ENCODE measurements at regions not wholly inside any gene's neighbourhood (a gene's known extent, or its start where the extent isn't known, plus 50 kb on each side); places are given as distances from the start of the nearest gene placed in this dataset.

DNA sequence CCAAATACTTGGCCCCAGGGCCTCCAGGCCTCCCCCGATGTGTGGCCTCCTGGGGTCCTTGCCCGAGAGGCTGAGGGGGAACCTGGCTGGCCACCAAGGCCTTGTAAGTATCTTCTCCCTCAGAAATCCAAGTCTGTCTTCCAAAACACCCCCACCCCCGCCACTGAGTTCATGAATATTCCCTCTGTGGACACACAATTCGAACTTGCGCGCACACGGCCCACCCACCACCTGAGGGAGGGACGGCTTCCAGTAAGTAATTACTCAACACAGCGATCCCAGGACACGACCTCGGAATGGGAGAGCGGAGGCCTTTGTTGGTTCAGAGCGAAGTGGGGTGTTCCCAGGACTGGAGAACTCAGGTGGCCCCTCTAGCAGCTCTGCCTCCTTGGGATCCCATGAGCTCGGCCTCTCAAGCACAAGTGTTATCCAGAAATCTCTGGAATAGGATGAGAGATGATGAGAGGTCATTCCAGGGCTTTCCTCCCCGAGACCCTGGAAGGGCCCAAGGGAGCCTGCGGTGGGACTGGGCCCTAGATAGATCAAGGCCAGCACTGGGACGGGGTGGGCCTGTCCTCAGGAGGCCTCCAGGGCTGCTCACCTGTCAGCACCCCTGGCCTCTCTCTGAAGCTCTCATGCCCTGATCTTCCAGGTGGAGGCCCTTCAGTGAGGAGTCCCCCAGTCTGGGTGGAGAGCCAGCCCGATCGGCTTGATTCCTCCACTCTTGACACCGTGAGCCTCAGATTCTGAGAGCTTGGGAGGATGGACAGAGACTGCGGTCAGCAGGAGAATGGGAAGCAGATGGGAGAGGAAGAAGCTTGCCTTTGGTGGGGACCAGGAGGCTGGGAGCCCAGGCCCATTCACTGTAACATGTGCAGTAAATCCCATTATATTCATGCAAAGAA lies 219.0 kb upstream of the RTL1 start:
- TF ChIP-seq, protein P1, sequence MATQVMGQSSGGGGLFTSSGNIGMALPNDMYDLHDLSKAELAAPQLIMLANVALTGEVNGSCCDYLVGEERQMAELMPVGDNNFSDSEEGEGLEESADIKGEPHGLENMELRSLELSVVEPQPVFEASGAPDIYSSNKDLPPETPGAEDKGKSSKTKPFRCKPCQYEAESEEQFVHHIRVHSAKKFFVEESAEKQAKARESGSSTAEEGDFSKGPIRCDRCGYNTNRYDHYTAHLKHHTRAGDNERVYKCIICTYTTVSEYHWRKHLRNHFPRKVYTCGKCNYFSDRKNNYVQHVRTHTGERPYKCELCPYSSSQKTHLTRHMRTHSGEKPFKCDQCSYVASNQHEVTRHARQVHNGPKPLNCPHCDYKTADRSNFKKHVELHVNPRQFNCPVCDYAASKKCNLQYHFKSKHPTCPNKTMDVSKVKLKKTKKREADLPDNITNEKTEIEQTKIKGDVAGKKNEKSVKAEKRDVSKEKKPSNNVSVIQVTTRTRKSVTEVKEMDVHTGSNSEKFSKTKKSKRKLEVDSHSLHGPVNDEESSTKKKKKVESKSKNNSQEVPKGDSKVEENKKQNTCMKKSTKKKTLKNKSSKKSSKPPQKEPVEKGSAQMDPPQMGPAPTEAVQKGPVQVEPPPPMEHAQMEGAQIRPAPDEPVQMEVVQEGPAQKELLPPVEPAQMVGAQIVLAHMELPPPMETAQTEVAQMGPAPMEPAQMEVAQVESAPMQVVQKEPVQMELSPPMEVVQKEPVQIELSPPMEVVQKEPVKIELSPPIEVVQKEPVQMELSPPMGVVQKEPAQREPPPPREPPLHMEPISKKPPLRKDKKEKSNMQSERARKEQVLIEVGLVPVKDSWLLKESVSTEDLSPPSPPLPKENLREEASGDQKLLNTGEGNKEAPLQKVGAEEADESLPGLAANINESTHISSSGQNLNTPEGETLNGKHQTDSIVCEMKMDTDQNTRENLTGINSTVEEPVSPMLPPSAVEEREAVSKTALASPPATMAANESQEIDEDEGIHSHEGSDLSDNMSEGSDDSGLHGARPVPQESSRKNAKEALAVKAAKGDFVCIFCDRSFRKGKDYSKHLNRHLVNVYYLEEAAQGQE (IDR thresholded peaks at IDR 0.05; ENCODE audit: unreplicated experiment): no peak
- TF ChIP-seq EZH2phosphoT487 (IDR thresholded peaks at IDR 0.05; ENCODE audit: unreplicated experiment) (no peak), EZH2 (IDR thresholded peaks at IDR 0.05; ENCODE audit: low read depth, unreplicated experiment) (no peak), POLR2AphosphoS5 (IDR thresholded peaks at IDR 0.05; ENCODE audit: low read depth) (no peak), CREB1 (CRISPR knock-in tag; IDR thresholded peaks at IDR 0.05; ENCODE audit: low read depth) (no peak)
- TF ChIP-seq, protein P2, sequence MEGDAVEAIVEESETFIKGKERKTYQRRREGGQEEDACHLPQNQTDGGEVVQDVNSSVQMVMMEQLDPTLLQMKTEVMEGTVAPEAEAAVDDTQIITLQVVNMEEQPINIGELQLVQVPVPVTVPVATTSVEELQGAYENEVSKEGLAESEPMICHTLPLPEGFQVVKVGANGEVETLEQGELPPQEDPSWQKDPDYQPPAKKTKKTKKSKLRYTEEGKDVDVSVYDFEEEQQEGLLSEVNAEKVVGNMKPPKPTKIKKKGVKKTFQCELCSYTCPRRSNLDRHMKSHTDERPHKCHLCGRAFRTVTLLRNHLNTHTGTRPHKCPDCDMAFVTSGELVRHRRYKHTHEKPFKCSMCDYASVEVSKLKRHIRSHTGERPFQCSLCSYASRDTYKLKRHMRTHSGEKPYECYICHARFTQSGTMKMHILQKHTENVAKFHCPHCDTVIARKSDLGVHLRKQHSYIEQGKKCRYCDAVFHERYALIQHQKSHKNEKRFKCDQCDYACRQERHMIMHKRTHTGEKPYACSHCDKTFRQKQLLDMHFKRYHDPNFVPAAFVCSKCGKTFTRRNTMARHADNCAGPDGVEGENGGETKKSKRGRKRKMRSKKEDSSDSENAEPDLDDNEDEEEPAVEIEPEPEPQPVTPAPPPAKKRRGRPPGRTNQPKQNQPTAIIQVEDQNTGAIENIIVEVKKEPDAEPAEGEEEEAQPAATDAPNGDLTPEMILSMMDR (conservative IDR thresholded peaks at IDR 0.05; ENCODE audit: low read depth in 2 of 2): no peak
- TF ChIP-seq, protein P3, sequence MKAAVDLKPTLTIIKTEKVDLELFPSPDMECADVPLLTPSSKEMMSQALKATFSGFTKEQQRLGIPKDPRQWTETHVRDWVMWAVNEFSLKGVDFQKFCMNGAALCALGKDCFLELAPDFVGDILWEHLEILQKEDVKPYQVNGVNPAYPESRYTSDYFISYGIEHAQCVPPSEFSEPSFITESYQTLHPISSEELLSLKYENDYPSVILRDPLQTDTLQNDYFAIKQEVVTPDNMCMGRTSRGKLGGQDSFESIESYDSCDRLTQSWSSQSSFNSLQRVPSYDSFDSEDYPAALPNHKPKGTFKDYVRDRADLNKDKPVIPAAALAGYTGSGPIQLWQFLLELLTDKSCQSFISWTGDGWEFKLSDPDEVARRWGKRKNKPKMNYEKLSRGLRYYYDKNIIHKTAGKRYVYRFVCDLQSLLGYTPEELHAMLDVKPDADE (IDR thresholded peaks at IDR 0.05): no peak
